GM23338 (cell line): ENCODE measurements at regions not wholly inside any gene's neighbourhood (a gene's known extent, or its start where the extent isn't known, plus 50 kb on each side); places are given as distances from the start of the nearest gene placed in this dataset.

Experiments
- EZH2 ChIP-seq: fragments of 200-600 bp; sonication (generic); IDR thresholded peaks from one replicate; pipeline ENCODE4 v1.8.0; 2017; ENCODE audit warnings: antibody characterized with exemption, mild to moderate bottlenecking, low read depth; ENCODE audit not compliant: unreplicated experiment
- JUNB ChIP-seq: IDR thresholded peaks from one replicate; pipeline ENCODE4 v1.6.1; 2016; ENCODE audit warnings: antibody characterized with exemption; ENCODE audit not compliant: unreplicated experiment
- POLR2AphosphoS5 ChIP-seq: IDR thresholded peaks from 2 replicates; pipeline ENCODE4 v1.6.1; 2016; ENCODE audit warnings: antibody characterized with exemption, low read depth
- TF ChIP-seq, protein P1 (sequence below), 2 experiments: fragments of 200-600 bp in 1 of 2; sonication (generic) in 1 of 2; conservative IDR thresholded peaks; 2 replicates each; pipeline versions ENCODE4 v1.5.1 to v1.6.1; 2016 to 2017; ENCODE audit warnings: antibody characterized with exemption in 2 of 2, low read depth in 2 of 2, mild to moderate bottlenecking in 2 of 2, moderate library complexity in 1 of 2
- TF ChIP-seq, protein P2 (sequence below): IDR thresholded peaks from one replicate; pipeline ENCODE4 v1.6.1; 2018; ENCODE audit warnings: antibody characterized with exemption; ENCODE audit not compliant: unreplicated experiment
- TF ChIP-seq, protein P3 (sequence below): IDR thresholded peaks from 2 replicates; pipeline ENCODE4 v1.6.1; 2016; ENCODE audit warnings: antibody characterized with exemption

- TF ChIP-seq, protein P1, sequence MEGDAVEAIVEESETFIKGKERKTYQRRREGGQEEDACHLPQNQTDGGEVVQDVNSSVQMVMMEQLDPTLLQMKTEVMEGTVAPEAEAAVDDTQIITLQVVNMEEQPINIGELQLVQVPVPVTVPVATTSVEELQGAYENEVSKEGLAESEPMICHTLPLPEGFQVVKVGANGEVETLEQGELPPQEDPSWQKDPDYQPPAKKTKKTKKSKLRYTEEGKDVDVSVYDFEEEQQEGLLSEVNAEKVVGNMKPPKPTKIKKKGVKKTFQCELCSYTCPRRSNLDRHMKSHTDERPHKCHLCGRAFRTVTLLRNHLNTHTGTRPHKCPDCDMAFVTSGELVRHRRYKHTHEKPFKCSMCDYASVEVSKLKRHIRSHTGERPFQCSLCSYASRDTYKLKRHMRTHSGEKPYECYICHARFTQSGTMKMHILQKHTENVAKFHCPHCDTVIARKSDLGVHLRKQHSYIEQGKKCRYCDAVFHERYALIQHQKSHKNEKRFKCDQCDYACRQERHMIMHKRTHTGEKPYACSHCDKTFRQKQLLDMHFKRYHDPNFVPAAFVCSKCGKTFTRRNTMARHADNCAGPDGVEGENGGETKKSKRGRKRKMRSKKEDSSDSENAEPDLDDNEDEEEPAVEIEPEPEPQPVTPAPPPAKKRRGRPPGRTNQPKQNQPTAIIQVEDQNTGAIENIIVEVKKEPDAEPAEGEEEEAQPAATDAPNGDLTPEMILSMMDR (conservative IDR thresholded peaks at IDR 0.05; ENCODE audit: low read depth in 2 of 2), result no peak
- TF ChIP-seq POLR2AphosphoS5 (no peak), JUNB (no peak), EZH2 (no peak)
- TF ChIP-seq, protein P2, sequence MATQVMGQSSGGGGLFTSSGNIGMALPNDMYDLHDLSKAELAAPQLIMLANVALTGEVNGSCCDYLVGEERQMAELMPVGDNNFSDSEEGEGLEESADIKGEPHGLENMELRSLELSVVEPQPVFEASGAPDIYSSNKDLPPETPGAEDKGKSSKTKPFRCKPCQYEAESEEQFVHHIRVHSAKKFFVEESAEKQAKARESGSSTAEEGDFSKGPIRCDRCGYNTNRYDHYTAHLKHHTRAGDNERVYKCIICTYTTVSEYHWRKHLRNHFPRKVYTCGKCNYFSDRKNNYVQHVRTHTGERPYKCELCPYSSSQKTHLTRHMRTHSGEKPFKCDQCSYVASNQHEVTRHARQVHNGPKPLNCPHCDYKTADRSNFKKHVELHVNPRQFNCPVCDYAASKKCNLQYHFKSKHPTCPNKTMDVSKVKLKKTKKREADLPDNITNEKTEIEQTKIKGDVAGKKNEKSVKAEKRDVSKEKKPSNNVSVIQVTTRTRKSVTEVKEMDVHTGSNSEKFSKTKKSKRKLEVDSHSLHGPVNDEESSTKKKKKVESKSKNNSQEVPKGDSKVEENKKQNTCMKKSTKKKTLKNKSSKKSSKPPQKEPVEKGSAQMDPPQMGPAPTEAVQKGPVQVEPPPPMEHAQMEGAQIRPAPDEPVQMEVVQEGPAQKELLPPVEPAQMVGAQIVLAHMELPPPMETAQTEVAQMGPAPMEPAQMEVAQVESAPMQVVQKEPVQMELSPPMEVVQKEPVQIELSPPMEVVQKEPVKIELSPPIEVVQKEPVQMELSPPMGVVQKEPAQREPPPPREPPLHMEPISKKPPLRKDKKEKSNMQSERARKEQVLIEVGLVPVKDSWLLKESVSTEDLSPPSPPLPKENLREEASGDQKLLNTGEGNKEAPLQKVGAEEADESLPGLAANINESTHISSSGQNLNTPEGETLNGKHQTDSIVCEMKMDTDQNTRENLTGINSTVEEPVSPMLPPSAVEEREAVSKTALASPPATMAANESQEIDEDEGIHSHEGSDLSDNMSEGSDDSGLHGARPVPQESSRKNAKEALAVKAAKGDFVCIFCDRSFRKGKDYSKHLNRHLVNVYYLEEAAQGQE, result no peak
- TF ChIP-seq, protein P3, sequence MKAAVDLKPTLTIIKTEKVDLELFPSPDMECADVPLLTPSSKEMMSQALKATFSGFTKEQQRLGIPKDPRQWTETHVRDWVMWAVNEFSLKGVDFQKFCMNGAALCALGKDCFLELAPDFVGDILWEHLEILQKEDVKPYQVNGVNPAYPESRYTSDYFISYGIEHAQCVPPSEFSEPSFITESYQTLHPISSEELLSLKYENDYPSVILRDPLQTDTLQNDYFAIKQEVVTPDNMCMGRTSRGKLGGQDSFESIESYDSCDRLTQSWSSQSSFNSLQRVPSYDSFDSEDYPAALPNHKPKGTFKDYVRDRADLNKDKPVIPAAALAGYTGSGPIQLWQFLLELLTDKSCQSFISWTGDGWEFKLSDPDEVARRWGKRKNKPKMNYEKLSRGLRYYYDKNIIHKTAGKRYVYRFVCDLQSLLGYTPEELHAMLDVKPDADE, result no peak
Observed at GRCh38 chr7:93013446-93014061, 104.2 kb downstream of the SAMD9 start.
